Esophagus mucosa (tissue), 1 donor: ENCODE measurements at regions not wholly inside any gene's neighbourhood (a gene's known extent, or its start where the extent isn't known, plus 50 kb on each side); places are given as distances from the start of the nearest gene placed in this dataset.

Experiments
- ATAC-seq: fragments of 200-7000 bp; cut with Tn5 transposase; one replicate; pipeline ENCODE4 v1.9.1; 2020
- donor health status: DM: yes; HTN: yes; CAD: no.

- no peak for ATAC-seq
These were observed 228.1 kb upstream of the MEOX2 start for GRCh38 chr7:15914611-15915010.

GRCh38 chr7:15906436-15906835, 220.0 kb upstream of the MEOX2 start:
- no peak for ATAC-seq

- no peak for ATAC-seq
These were observed 219.0 kb upstream of the MEOX2 start for GRCh38 chr7:15905251-15906040.

GRCh38 chr7:15891151-15891881, 204.8 kb upstream of the MEOX2 start:
- ATAC-seq, result no peak

- no peak for ATAC-seq
These were observed 203.0 kb upstream of the MEOX2 start for GRCh38 chr7:15889507-15889906.

GRCh38 chr7:15888090-15888489, 201.6 kb upstream of the MEOX2 start:
- no peak for ATAC-seq

GRCh38 chr7:15886626-15887025, 200.1 kb upstream of the MEOX2 start:
- ATAC-seq, result no peak

GRCh38 chr7:15885678-15886077, 199.2 kb upstream of the MEOX2 start:
- ATAC-seq, result no peak

GRCh38 chr7:15874774-15875173, 188.3 kb upstream of the MEOX2 start:
- ATAC-seq, result no peak

- ATAC-seq, result no peak
These were observed 183.9 kb upstream of the MEOX2 start for GRCh38 chr7:15870347-15870746.

- no peak for ATAC-seq
These were observed 181.0 kb upstream of the MEOX2 start for GRCh38 chr7:15867441-15867840.

- ATAC-seq, result no peak
These were observed 180.3 kb upstream of the MEOX2 start for GRCh38 chr7:15866753-15867152.

- ATAC-seq, result no peak
These were observed 178.1 kb upstream of the MEOX2 start for GRCh38 chr7:15864626-15864991.

- no peak for ATAC-seq
These were observed 177.6 kb upstream of the MEOX2 start for GRCh38 chr7:15863951-15864625.

- ATAC-seq, result no peak
These were observed 176.3 kb upstream of the MEOX2 start for GRCh38 chr7:15862781-15863165.

GRCh38 chr7:15862016-15862780, 175.7 kb upstream of the MEOX2 start:
- no peak for ATAC-seq

- no peak for ATAC-seq
These were observed 173.9 kb upstream of the MEOX2 start for GRCh38 chr7:15860264-15860949.

GRCh38 chr7:15857026-15857425, 170.5 kb upstream of the MEOX2 start:
- ATAC-seq, result no peak

GRCh38 chr7:15856311-15856710, 169.8 kb upstream of the MEOX2 start:
- ATAC-seq, result no peak

GRCh38 chr7:15855525-15856109, 169.1 kb upstream of the MEOX2 start:
- ATAC-seq, result no peak

- no peak for ATAC-seq
These were observed 168.5 kb upstream of the MEOX2 start for GRCh38 chr7:15854841-15855524.
